BE2C (cell line): ENCODE measurements at regions not wholly inside any gene's neighbourhood (a gene's known extent, or its start where the extent isn't known, plus 50 kb on each side); places are given as distances from the start of the nearest gene placed in this dataset.

Experiments
- DNase-seq: peaks from one replicate; pipeline ENCODE4 v3.0.0-alpha.2; 2020
- H3K27me3 ChIP-seq: fragments of 250-450 bp; sonication (Bioruptor Pico); 2 replicates; pipeline ENCODE4 v1.5.1; 2020; ENCODE audit warnings: mild to moderate bottlenecking
- H3K36me3 ChIP-seq: fragments of 250-450 bp; sonication (Bioruptor Pico); 2 replicates; pipeline ENCODE4 v1.5.1; 2020; ENCODE audit warnings: mild to moderate bottlenecking
- H3K4me1 ChIP-seq: fragments of 250-450 bp; sonication (Bioruptor Pico); 2 replicates; pipeline ENCODE4 v1.5.1; 2020
- H3K4me3 ChIP-seq: 2 replicates; pipeline ENCODE4 v1.5.1; 2011; ENCODE audit warnings: low read depth, low read length
- H3K9me3 ChIP-seq: fragments of 250-450 bp; sonication (Bioruptor Pico); 2 replicates; pipeline ENCODE4 v1.5.1; 2020
- TF ChIP-seq, protein P1 (sequence below): IDR thresholded peaks from 2 replicates; pipeline ENCODE4 v1.5.1; 2012; ENCODE audit warnings: mild to moderate bottlenecking, low read depth, low read length

DNA sequence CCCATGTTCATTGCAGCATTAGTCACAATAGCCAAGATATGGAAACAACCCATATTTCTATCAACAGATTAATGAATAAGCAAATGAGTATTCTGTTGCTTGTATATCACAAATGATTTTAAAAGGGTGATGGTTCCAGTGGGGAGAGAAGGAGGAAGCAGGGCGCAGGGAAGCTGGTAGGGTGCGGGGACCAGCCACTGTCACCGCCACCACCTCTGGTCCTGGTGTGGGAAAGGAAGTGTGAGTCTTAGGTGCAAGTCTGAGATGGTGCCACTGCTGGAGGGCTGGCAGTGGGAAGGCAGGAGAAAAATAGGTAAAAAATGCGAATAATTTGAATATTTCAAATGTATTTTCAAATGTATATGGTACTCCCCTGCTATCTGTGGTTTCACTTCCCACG is 286.8 kb upstream of the DDX53 start:
- TF ChIP-seq, protein P1, sequence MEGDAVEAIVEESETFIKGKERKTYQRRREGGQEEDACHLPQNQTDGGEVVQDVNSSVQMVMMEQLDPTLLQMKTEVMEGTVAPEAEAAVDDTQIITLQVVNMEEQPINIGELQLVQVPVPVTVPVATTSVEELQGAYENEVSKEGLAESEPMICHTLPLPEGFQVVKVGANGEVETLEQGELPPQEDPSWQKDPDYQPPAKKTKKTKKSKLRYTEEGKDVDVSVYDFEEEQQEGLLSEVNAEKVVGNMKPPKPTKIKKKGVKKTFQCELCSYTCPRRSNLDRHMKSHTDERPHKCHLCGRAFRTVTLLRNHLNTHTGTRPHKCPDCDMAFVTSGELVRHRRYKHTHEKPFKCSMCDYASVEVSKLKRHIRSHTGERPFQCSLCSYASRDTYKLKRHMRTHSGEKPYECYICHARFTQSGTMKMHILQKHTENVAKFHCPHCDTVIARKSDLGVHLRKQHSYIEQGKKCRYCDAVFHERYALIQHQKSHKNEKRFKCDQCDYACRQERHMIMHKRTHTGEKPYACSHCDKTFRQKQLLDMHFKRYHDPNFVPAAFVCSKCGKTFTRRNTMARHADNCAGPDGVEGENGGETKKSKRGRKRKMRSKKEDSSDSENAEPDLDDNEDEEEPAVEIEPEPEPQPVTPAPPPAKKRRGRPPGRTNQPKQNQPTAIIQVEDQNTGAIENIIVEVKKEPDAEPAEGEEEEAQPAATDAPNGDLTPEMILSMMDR, result no peak
- Histone ChIP-seq H3K9me3 (no peaks in the 10 kb centered on the region), H3K27me3 (no peaks in the 10 kb centered on the region), H3K4me1 (no peaks in the 10 kb centered on the region), H3K4me3 (no peak overlapping the region), H3K36me3 (no peaks in the 10 kb centered on the region)
- no peak for DNase-seq

- no peaks in the 10 kb centered on the region for H3K27me3 ChIP-seq
- H3K4me1 ChIP-seq, result no peaks in the 10 kb centered on the region
- no peak overlapping the region for H3K4me3 ChIP-seq
- TF ChIP-seq, protein P1, result no peak
- no peaks in the 10 kb centered on the region for H3K36me3 ChIP-seq
- no peak for DNase-seq
- no peaks in the 10 kb centered on the region for H3K9me3 ChIP-seq
Observed at GRCh38 chrX:22730542-22730941, 269.2 kb upstream of the DDX53 start.

- Histone ChIP-seq H3K27me3 (no peaks in the 10 kb centered on the region), H3K4me3 (no peak overlapping the region), H3K36me3 (no peaks in the 10 kb centered on the region), H3K4me1 (no peaks in the 10 kb centered on the region), H3K9me3 (no peaks in the 10 kb centered on the region)
- no peak for DNase-seq
- TF ChIP-seq, protein P1, result no peak
Observed at GRCh38 chrX:22737541-22737940, 262.2 kb upstream of the DDX53 start.

DNA sequence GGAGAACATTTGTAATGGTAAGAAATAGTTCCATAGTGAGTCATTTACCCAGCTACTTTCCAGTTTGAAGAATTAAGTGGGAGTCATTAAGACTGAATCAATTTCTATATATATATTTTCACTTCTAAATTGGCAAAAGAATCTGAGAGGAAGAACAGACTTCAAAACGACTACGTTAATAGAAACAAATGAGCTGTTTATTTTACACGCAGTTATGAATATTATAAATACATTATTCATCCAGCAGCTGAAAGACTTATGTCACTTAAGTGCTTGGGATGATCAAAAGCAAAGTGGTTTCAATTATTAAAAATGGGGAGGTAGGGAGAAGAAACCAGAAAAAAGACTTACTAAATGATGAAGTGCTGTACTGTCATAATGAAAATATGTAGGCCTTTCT is 260.5 kb upstream of the DDX53 start:
- DNase-seq, result no peak
- Histone ChIP-seq H3K36me3 (no peaks in the 10 kb centered on the region), H3K4me1 (no peaks in the 10 kb centered on the region), H3K27me3 (no peaks in the 10 kb centered on the region), H3K4me3 (no peak overlapping the region), H3K9me3 (no peaks in the 10 kb centered on the region)
- TF ChIP-seq, protein P1, result no peak

GRCh38 chrX:22740836-22741235 is 258.9 kb upstream of the DDX53 start:
- DNase-seq, result no peak
- Histone ChIP-seq H3K4me1 (no peaks in the 10 kb centered on the region), H3K36me3 (no peaks in the 10 kb centered on the region), H3K27me3 (no peaks in the 10 kb centered on the region), H3K4me3 (no peak overlapping the region), H3K9me3 (no peaks in the 10 kb centered on the region)
- TF ChIP-seq, protein P1, result no peak

DNA sequence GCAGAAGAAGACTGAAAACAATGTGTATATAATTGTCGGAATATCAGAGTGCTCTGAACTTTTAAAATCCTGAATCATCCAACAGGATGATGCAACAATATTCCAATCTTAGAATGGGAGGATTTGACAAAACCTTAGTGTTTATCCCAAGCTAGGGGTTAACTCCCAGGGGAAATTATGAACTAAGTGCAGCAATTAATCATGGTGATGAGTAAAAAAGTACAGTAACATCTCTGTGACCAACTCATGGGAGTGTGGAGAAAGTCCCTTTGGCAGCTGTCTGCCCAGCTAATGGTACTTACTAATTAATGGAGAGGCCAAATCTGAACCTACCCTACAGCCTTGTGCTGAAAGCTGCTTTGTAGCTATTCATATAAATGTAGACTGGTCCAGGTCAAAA is 257.6 kb upstream of the DDX53 start:
- no peak overlapping the region for H3K4me3 ChIP-seq
- no peaks in the 10 kb centered on the region for H3K9me3 ChIP-seq
- H3K27me3 ChIP-seq, result no peaks in the 10 kb centered on the region
- no peaks in the 10 kb centered on the region for H3K36me3 ChIP-seq
- TF ChIP-seq, protein P1, result no peak
- no peaks in the 10 kb centered on the region for H3K4me1 ChIP-seq
- DNase-seq, result no peak
